Endothelial cell of umbilical vein (primary cell): ENCODE measurements at regions not wholly inside any gene's neighbourhood (a gene's known extent, or its start where the extent isn't known, plus 50 kb on each side); places are given as distances from the start of the nearest gene placed in this dataset.

ENCODE experiments used
- CTCF ChIP-seq, 2 donors: IDR thresholded peaks; 1 replicate in 1 of 2; 2 replicates in 1 of 2; pipeline ENCODE4 v1.5.1; 2011; ENCODE audit warnings: low read length in 2 of 2, mild to moderate bottlenecking in 2 of 2, moderate library complexity in 2 of 2, control low read depth in 1 of 2, inconsistent platforms in 1 of 2, low read depth in 1 of 2; ENCODE audit not compliant: insufficient read depth in 1 of 2; ENCODE audit errors: extremely low read depth in 1 of 2
- EZH2 ChIP-seq: IDR thresholded peaks from 2 replicates; pipeline ENCODE4 v1.6.1; 2012; ENCODE audit warnings: borderline replicate concordance, low read depth, mild to moderate bottlenecking, moderate library complexity, low read length, inconsistent platforms; ENCODE audit not compliant: severe bottlenecking
- MAX ChIP-seq: IDR thresholded peaks from 2 replicates; pipeline ENCODE4 v1.6.1; 2011; ENCODE audit not compliant: insufficient read depth, insufficient read length
- POLR2A ChIP-seq: IDR thresholded peaks from 2 replicates; pipeline ENCODE4 v1.6.1; 2012; ENCODE audit warnings: low read depth, mild to moderate bottlenecking, control low read depth, low read length
- POLR2AphosphoS5 ChIP-seq: IDR thresholded peaks from 2 replicates; pipeline ENCODE4 v1.6.1; 2012; ENCODE audit warnings: low read depth, mild to moderate bottlenecking, control low read depth, low read length, moderate library complexity; ENCODE audit not compliant: insufficient read depth

GRCh38 chr2:15850534-15850933 lies 89.8 kb upstream of the MYCN start:
- TF ChIP-seq CTCF (IDR thresholded peaks at IDR 0.05; ENCODE audit: extremely low read depth in 1 of 2, insufficient read depth in 1 of 2, low read depth in 1 of 2, low read length in 2 of 2), result no peak
- TF ChIP-seq POLR2AphosphoS5, result no peak
- TF ChIP-seq POLR2A, result no peak
- no peak for TF ChIP-seq MAX
- no peak for TF ChIP-seq EZH2
